ENCODE measurements at regions not wholly inside any gene's neighbourhood (a gene's known extent, or its start where the extent isn't known, plus 50 kb on each side); places are given as distances from the start of the nearest gene placed in this dataset.

DNA sequence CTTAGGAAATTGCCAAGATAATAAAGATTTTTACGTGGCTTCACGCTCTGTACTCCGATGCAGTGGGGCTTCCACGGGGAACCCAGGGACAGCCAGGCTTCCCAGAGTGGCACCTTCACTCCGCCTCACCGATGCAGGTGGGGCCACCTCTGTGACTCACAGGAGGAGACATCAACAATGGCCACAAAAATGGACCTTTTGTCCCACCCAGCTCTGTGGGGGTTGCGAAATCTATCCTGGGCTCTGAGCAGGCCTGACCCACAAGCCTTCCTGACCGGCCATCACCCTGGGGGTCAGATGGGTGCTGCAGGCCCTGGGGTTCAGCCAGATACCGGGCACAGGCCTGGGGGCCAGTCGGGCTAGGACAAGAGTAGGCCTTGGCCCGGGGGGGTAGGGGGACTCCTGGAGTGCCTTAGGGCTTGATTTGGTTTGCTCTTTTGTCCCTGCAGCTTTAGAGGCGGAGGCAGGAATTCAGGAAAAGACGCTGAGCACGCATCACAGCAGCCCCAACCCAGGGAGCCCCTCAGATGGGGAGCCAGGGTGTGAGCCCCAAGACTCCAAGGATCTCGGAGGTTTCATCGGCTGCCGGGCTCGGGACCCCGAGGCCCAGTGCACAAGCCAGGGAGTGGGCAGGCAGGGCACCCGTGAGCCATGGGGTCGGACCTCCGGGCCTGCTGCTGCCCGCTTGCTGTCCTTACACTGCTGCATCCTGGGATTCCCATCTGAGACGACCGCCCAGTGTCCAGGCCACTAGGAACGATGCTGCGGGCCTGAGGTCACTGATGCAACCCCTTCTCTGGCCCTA, 136.5 kb upstream of the NKX1-1 start:
- DNase-seq (ENCODE audit: low read depth) = no peak

DNA sequence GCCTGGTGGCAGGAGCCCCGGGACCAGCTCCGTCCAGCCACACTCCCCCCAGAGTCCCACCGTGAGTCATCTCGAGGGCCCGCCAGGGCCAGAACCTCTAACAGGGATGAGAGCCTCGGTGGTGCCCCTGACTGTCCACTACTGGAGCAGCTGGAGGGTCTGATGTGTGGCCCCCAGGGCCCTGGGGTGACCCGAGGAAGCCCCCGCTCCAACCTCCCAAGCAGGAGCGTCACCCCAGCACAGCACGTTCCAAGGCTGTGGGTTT, 135.9 kb upstream of the NKX1-1 start:
- DNase-seq (ENCODE audit: low read depth) = no peak

DNA sequence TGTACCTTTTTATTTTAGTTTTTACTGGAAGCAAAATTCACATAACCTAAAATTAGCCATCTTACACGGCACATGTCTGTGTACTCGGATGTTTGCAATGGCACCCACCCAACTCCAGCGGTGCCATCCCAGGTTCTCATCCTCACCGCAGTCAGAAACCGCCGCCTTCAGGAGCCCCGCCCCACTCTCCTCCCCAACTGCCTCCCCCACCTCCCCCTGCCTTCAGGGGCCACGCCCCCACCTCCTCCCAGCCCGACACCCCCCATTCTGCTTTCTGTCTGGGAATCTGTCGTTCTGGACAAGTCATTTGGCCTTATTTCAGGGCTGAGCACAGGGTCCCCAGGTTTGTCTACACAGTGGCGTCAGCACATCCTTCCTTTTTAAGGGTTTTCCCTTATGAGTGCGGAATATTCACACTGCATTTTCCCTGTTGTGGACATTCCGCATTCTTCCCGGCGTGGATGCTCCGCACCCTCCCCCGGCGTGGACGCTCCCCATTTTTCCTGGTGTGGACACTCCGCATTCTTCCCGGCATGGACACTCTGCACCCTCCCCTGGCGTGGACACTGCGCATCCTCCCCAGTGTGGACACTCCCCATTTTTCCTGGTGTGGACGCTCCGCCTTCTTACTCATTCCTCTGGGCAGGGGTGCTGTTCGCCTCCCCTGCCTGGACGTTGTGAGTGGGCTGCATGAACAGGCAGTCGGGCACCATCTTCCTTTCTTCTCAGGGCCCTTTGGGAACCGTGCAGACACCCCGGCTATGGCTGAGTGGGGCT, 135.4 kb upstream of the NKX1-1 start:
- no peak for DNase-seq (ENCODE audit: low read depth)

DNA sequence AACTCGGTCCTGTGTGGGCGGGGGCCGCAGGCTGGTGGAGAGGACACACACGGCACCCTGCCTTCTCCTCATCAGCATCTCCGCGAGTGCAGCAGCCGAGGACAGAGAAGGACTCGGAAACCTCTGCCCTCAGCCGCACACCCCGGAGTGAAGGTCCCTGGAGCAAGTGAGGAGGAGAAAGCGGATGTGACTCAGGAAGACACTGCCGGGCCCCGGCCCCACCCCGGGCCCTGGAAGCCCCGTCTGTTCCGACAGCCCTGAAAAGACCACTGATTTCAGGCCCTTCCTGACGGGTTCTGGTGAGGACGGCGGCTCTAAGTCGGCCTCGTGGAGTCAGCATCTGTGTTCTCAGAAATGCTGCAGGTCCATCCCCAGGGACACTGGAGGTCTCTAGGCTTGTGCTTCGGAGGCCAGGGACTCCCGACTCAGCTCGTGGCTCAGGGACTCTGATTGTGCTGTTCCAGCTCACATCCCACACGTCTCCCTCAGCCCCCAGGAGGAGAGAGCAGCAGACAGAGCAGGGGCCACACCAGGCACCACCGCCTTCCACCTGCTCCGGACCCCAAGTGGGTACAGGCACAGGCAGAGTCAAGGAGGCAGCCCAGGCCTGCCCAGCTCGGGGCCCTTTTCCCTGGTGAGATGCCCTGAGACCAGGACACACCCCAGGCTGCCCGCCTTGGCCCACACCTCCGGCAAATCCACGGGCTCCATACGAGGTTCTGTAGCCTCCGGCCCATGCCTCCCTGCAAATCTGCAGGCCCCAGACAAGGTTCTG, 134.5 kb upstream of the NKX1-1 start:
- DNase-seq (ENCODE audit: low read depth) = no peak

DNA sequence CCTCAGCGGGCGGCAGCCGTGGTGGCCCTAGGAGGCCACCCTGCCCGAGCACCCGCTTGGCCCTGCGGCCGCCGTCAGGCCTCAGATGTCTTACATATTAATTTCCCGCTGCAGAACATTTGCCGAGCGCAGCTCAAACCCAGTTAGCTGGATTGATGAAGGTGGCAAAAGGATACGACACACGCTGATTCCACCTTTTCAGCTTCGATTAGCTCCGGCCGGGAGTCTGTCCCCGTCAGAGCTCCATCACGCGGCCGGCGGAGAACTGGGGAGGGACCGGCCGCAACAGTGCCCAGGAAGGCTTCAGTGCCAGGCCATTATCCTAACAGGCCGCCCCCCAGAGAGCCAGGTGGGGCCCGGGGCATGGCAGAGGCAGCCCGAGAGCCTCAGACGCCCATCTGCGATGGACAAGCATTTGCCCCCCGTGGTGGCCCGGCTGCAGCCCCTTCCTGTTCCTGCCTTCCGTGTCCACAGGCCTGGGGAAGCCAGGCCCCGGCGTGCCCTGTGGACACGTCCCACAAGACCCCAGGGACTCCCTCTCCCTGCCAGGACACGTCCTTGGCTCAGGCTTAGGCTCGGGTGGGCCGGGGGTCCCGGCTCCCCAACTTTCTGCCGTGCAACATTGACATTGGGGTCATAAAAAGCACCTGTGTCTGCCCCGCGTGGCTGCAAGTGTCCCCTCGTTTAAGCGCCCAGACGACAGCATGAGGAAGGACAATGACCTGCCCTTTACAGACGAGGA, 133.8 kb upstream of the NKX1-1 start:
- no peak for DNase-seq (ENCODE audit: low read depth)

DNA sequence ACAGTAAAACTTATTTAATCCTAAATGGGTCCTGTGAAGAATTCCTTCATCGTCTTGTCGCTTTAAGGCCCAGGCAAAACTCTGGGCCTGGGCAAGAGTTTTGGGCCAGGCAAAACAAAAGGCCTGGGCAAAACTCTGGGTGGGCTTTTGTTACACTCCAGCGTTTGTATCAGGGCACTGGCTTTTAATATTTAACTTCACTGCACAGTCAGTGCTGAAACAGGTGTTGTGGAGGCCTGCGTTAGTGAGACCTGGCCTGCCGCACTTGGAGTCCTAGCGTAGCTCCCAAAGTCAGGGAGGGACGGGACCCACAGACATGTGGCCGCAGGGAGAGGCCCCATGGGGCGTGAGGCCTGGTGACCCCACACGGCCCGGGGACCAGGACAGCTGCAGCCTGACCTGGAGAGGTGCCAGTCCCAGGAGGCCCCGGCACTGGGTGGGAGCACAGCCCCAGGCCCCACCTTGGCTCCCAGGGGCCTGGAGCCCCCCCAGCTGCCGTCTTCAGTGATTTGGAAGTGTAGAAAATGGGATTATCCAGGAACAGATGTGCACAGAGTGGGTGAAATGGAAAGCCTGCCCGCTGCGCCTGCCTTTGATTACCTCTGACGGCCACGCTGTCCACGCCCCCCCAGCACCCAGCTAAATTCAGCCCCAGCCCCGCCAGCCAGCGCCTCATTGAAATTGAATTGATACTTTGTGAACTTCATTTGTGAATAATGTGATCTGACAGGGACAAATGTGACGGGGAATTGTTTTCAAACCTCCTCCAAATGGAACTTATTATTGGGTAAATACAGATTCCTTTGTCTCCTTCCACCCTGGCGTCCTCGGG, 132.9 kb upstream of the NKX1-1 start:
- DNase-seq (ENCODE audit: low read depth) = no peak

DNA sequence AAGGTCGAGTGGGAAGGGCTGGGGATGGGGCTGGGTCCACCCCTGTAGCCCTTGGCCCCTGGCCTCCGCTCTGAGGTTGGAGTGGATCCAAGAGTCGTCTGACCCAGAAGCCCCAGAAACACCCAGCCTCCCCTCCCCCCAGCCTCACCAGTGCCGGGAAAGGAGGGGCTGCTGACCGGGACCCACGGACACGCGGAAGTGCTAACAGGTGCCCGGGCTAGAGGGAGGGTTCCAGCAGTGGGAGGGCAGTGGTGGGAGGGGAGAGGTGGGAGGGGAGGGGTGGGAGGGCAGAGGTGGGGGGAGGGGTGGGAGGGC, 131.8 kb upstream of the NKX1-1 start:
- no peak for DNase-seq (ENCODE audit: low read depth)

DNA sequence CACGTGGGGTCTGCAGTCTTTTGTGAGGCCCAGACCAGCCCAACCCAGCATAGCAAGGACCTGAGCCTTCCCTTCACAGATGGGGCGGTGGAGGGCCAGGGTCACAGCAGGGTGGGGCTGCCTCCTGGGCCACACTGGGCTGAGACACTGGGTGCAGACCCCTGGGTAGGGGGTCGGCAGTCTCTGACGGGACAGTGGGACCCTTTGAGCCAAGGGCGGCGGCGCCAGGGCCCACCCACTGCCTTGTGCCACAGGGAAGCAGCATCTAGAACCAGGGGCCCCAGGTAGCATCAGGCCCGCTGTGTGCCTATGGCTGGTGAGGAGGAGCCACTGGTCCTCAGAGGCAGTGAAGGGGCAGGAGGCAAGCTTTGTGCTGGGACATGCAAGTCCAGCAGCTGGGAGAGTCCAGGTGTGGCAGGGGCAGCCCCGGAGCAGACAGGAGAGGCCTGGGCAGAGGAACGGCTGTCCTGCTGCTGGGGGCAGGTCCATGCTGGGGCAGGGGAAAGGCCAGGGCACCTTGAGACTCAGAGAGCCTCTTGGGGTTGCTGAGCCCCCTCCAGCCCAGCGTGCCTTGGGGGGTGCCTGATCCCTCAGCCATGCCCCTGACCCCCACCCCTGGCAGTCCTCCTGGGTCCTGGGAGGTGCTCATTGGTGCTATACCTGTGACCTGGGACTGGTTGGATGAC, 131.3 kb upstream of the NKX1-1 start:
- no peak for DNase-seq (ENCODE audit: low read depth)

DNA sequence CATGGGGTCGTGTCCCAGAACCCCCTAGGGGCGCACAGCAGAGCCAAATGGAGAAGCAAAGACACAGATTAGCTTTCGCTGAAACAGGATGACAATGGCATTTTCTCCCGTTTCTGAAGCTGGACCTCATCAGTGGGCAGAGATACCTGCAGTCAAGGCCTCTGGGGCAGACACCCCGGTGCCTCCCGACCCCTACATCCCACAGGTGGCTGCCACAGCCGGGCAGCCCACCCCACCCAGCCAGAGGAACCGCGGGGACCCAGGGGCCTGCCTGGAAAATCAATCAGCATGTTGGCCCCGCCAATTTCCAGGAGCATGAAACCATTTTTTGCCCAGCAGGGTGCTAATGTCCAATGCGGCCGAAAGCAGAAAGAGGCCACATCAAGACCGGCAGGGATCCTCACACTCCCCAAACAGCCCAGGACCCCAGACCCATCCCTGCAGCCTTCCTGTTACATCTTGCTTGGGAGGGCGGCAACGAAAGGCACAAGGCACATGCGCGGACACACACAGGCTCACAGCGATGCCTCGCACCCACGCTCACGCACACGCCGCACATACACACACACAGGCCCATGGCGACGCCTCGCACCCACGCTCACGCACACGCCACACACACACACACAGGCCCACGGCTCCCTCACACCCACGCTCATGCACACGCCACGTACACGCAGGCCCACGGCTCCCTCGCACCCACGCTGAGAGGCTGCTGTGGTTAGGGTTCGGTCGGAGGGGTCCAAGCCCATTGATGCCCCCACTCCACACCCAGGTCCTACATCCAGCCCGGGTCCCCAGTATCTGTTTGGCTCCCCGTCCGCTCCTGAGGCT, 130.6 kb upstream of the NKX1-1 start:
- no peak for DNase-seq (ENCODE audit: low read depth)

DNA sequence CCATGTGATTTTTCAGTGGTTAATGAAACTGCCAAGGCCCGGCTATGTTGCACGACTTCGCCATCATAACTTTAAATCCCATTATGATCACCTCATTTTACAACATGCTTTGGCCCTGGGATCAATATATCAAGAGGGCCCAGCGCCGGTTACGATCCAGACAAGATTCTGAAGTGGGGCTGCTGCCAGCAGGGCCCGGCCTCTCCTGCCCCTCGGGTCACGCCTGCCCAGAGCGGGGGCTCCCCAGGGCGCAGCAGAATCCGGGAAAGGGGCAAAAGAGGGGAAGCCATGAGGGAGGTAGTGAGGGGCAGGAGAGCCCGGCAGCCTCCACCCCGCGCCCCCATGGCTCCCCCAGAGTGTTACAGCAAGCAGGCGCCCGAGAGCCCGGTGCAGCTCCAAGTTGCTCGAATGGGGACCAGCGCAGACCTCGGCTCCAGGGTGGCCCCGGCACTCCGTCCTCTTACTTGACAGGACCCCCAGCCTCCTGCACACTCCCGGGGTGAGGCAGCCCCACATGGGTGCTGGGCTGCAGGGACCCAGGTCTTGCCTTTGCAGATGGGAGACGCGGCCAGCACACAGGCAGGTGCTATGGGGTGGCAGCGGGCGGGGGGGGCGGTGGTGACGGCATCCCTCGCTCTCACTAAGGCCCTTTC, 129.8 kb upstream of the NKX1-1 start:
- no peak for DNase-seq (ENCODE audit: low read depth)

DNA sequence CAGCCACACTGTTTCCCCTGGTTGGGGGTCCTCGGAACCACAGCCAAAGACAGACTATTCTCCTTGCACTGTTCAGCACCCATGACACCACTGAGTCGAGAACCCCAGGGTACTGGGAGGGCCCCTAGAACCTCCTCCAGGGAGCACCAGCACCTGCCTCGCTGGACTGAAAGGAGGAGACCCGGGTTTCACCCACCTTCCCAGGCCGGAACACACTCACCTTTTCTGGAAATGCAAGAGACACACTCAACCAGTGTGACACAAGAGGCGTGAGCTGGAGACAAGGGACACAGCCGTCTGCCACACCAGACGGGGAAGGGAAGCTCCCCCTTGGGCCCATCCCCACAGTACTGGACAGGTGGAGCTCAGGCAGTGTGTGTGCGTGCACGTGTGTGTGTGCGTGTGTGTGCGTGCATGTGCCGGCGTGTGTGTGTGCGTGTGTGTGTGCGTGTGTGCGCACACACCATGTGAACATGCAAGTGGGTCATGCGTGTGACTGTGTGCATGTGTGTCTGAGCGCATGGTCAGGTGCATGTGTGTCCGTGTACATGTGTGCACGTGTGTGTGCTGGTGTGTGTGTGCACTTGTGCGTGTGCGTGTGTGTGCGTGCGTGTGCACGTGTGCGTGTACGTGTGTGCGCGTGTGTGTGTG, 128.8 kb upstream of the NKX1-1 start:
- DNase-seq (ENCODE audit: low read depth) = no peak

DNA sequence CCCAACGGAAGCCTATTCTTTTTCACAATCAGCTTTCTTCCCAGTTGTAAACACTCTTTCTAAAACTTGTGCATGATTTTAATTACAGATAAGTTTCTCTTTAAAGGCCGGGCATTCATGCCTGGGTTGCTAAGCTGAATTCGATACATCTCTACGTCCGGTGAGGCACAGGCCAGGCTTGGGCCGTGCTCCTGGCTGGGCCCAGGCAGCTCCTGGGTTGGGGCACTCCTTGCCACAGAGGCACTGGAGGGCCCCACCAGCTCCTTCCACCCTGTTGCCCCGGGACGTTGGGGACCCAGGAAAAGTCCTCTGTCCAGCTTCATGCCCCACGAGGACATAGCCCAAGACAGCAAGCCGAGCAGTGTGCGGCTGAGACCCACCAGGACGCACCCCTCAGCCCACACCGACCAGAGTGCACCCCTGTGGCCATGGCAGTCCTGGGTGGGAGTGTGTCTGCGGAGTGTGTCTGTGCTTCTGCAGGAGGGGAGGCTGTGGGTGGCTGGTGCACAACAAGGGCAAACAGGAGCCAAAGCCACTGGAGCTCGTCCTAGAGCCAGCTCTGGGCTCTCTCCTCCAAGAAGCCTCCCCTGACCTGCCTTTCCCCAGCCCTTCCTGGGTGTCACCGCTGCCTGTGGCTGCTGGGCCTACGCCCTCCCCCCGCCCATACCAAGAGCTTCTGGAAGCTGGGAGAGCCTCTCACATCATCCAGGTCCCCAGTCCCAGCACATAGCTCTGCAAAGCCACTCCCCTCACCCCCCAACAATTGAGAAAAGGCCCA, 128.0 kb upstream of the NKX1-1 start:
- DNase-seq (ENCODE audit: low read depth) = no peak

DNA sequence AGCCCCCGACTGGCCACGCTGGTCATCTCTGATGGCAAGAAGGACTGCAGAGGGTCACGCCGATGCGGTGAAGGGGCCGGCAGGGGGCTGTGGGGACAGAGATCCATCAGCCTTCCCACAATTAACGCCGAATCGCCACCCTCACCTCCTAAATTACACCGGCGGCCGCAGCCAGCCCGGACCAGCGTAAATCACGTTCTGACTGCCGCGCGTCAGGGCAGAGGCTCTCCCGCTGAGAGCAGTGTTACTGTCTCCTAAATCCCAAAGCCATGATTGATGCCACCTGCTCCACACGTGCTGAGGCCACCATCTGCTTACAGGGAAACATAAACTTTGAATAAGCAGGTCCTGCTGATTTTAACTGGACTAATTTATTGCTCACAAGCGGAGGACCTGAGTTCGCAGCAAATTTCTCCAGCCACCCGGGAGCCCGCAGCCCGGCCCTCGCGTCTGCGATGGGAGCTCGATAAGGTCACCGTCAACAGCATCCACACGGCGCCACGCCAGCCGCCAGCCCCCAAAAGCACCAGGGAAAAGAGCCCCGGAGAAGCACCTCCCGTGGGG, 127.3 kb upstream of the NKX1-1 start:
- DNase-seq (ENCODE audit: low read depth) = no peak

DNA sequence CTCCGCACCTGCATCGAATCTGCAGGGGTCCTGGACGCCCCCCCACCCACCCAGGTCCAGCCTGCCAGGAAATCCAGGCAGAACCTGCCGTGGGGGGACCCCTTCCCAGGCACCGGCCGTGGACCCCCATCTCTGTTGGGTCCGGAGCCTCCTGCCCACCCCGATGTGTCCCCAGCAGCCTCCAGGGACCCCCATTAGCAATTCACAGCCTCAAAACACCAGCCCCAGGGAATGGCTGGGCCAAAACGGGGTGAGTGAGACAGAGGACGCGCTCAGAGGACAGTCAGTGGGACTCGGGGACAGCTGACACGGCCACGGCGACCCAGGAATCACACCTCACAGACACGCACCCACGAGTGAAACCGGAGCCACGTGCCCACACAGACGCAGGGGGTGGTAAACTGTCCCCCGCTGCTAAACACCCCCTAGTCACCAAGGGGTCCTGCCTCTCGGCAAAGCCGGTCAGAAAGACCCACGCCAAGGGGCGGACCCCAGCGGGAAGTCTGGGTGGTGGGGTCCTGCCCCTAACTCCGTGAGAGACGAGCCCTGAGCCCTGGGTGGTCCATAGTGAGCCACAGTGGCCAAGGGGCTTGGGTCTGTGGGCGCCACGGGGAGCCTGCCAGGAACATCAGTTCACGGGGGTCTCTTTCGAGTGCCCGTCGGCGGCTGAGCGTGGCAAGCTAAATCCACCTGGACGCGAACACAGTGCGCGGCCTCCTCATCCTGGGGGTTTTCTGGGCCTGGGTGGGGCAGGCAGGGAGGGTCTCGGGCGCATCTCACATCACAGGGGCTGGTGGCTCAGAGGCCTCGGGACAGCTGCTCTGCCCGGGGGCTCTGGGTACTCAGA, 126.5 kb upstream of the NKX1-1 start:
- no peak for DNase-seq (ENCODE audit: low read depth)

DNA sequence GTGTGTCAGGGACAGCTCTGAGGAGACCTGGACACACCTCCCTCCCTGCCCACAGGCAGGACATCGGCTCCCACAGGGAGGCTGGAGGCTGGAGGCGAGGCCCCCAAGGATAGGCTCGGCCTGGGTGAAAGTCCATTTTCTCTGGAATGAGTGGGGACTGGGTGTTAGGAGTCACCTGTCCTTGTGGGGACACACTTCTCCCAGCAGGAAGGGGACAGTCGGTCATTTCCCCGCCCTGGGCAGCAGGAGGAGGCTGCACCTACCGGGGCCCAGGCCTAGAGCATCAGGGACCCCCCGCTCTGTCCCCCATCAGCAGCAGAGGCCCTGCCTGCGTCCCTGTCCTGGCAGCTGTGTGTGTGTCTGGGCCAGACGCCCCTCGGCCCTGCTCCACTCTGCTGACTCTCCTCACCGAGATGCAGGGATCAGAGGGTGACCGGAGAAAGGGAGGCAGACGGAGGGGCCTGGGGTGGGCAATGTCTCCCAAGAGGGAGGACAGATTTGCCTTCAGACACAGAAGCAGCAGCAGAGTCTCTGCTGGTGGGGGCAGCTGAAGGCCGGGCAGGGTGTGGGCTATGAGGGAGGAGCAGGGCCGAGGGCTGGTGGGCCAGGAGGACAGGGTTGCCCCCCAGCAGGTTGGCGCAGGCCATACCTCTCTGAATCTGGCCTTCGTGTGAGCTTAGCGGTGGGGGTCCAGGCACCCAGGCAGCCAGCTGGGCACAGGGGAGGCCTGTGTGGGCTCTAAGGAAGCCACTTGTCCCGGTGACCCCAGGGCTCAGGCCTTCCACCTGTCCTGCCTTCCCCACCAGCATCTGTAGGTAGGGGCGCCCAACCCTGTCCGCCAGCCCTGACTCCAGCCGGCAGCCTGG, 125.7 kb upstream of the NKX1-1 start:
- no peak for DNase-seq (ENCODE audit: low read depth)

DNA sequence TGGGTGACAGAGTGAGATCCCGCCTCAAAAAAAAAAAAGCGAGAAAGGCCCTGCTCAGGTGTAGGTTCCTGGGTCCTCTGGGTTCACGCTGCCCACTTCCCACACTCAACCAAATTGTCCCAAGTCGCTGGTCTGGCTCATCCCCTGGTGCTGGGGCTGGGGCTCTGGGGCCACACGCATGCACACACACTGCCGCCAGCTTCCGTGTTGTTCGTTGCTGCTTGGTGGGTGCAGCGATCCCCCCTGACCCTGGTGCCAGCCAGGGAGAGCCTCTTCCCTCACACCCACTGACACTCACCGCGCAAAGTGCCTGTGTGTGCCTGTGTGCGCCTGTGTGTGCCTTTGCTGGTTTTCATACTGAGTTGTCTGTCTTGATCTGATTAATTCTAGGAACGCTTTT, 124.1 kb upstream of the NKX1-1 start:
- no peak for DNase-seq (ENCODE audit: low read depth)
